ENCODE measurements at regions not wholly inside any gene's neighbourhood (a gene's known extent, or its start where the extent isn't known, plus 50 kb on each side); places are given as distances from the start of the nearest gene placed in this dataset.

DNA sequence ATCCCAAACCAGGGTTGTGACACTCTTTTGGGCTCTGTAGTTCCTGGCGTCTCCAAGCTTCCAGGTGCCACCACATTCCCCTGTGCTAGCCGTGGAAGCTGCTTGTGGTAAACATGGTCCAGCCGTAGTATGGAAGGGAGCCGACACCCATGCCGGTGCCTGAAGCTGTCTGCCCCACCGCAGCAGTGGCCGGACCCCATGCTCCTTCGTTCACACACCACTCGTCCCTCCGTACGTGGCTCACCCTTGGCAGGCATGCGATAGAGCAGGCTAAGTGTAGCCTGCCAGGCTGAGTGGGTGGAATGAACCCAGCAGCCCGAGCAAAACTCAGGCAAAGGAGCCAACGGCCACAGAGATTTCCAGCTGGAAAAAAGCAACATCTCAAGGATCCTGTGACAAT is 2030.4 kb downstream of the EFNA5 start:
- intact Hi-C loops (cut with micrococcal nuclease): no loop called here
- ATAC-seq (no peak), DNase-seq (no peak)
- Mint-ChIP-seq H3K4me1 (no peaks in the 10 kb centered on the region), H3K36me3 (no peaks in the 10 kb centered on the region), H3K4me3 (no peak overlapping the region), H3K27ac (no peak overlapping the region), H3K9me3 (peaks cover 7 to 15% of the 10 kb centered on the region in 2 donors), H3K27me3 (ENCODE audit: low read depth in 2 of 2) (no peaks in the 10 kb centered on the region)
- Histone ChIP-seq H3K4me3 (ENCODE audit: low read length) (no peak overlapping the region), H3K9me3 (ENCODE audit: control insufficient read depth, insufficient read depth, low read length) (peaks cover 11% of the 10 kb centered on the region), H3K4me1 (ENCODE audit: control insufficient read depth, insufficient read depth, low read length) (no peaks in the 10 kb centered on the region), H3K27ac (ENCODE audit: low read length) (no peak overlapping the region), H3K36me3 (ENCODE audit: control insufficient read depth, insufficient read depth, low read length) (no peaks in the 10 kb centered on the region), H3K27me3 (ENCODE audit: control insufficient read depth, insufficient read depth, low read length) (no peaks in the 10 kb centered on the region)
- TF ChIP-seq, protein P1, sequence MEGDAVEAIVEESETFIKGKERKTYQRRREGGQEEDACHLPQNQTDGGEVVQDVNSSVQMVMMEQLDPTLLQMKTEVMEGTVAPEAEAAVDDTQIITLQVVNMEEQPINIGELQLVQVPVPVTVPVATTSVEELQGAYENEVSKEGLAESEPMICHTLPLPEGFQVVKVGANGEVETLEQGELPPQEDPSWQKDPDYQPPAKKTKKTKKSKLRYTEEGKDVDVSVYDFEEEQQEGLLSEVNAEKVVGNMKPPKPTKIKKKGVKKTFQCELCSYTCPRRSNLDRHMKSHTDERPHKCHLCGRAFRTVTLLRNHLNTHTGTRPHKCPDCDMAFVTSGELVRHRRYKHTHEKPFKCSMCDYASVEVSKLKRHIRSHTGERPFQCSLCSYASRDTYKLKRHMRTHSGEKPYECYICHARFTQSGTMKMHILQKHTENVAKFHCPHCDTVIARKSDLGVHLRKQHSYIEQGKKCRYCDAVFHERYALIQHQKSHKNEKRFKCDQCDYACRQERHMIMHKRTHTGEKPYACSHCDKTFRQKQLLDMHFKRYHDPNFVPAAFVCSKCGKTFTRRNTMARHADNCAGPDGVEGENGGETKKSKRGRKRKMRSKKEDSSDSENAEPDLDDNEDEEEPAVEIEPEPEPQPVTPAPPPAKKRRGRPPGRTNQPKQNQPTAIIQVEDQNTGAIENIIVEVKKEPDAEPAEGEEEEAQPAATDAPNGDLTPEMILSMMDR (IDR thresholded peaks at IDR 0.05): no peak
- WGBS (ENCODE audit: insufficient coverage): 86% methylated on average over 14 of the region's 14 CpGs

DNA sequence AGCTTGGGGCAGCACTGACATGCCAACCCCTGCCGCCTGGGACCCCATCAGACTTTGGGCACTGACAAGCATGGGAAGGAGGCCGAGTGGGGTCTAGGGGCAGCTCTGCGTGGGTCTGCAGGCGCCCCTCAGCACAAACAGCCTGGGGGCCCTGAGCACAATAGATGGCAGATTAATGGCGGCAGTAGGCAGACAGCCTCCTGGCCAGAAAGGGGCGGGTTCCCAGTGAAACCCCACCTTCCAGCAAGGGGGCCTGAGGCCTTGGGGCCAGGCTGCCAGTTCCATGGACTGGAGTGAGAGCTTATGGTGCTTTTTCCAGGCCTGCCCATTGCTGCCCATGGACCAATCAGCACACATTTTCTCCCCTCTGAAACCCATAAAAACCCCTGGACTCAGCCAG is 2031.2 kb downstream of the EFNA5 start:
- no peaks in the 10 kb centered on the region for H3K4me1 ChIP-seq (ENCODE audit: control insufficient read depth, insufficient read depth, low read length)
- H3K4me3 ChIP-seq (ENCODE audit: low read length): no peak overlapping the region
- ATAC-seq: no peak
- WGBS (ENCODE audit: insufficient coverage): 88% methylated on average over 6 of the region's 6 CpGs
- peaks cover 11% of the 10 kb centered on the region for H3K9me3 ChIP-seq (ENCODE audit: control insufficient read depth, insufficient read depth, low read length)
- H3K4me3 Mint-ChIP-seq: no peak overlapping the region
- no peaks in the 10 kb centered on the region for H3K36me3 Mint-ChIP-seq
- H3K36me3 ChIP-seq (ENCODE audit: control insufficient read depth, insufficient read depth, low read length): no peaks in the 10 kb centered on the region
- H3K27ac Mint-ChIP-seq: no peak overlapping the region
- H3K4me1 Mint-ChIP-seq: no peaks in the 10 kb centered on the region
- intact Hi-C loops (cut with micrococcal nuclease): no loop called here
- peaks cover 5 to 13% of the 10 kb centered on the region in 2 donors for H3K9me3 Mint-ChIP-seq
- no peak for DNase-seq
- no peak overlapping the region for H3K27ac ChIP-seq (ENCODE audit: low read length)
- no peaks in the 10 kb centered on the region for H3K27me3 ChIP-seq (ENCODE audit: control insufficient read depth, insufficient read depth, low read length)
- H3K27me3 Mint-ChIP-seq (ENCODE audit: low read depth in 2 of 2): no peaks in the 10 kb centered on the region
- TF ChIP-seq, protein P1 (IDR thresholded peaks at IDR 0.05): no peak

- H3K27ac Mint-ChIP-seq: no peak overlapping the region
- DNase-seq: no peak
- H3K27me3 Mint-ChIP-seq (ENCODE audit: low read depth in 2 of 2): no peaks in the 10 kb centered on the region
- no peaks in the 10 kb centered on the region for H3K4me1 Mint-ChIP-seq
- Histone ChIP-seq H3K27ac (ENCODE audit: low read length) (no peak overlapping the region), H3K4me1 (ENCODE audit: control insufficient read depth, insufficient read depth, low read length) (no peaks in the 10 kb centered on the region), H3K9me3 (ENCODE audit: control insufficient read depth, insufficient read depth, low read length) (peaks cover 11% of the 10 kb centered on the region), H3K36me3 (ENCODE audit: control insufficient read depth, insufficient read depth, low read length) (no peaks in the 10 kb centered on the region), H3K4me3 (ENCODE audit: low read length) (no peak overlapping the region), H3K27me3 (ENCODE audit: control insufficient read depth, insufficient read depth, low read length) (no peaks in the 10 kb centered on the region)
- 88% methylated on average over 9 of the region's 9 CpGs for WGBS (ENCODE audit: insufficient coverage)
- no peak overlapping the region for H3K4me3 Mint-ChIP-seq
- intact Hi-C loops (cut with micrococcal nuclease): no loop called here
- ATAC-seq: no peak
- H3K36me3 Mint-ChIP-seq: no peaks in the 10 kb centered on the region
- TF ChIP-seq, protein P1 (IDR thresholded peaks at IDR 0.05): no peak
- peaks cover 4 to 8% of the 10 kb centered on the region in 2 donors for H3K9me3 Mint-ChIP-seq
Measured at GRCh38 chr5:105639068-105639467, 2031.7 kb downstream of the EFNA5 start.

DNA sequence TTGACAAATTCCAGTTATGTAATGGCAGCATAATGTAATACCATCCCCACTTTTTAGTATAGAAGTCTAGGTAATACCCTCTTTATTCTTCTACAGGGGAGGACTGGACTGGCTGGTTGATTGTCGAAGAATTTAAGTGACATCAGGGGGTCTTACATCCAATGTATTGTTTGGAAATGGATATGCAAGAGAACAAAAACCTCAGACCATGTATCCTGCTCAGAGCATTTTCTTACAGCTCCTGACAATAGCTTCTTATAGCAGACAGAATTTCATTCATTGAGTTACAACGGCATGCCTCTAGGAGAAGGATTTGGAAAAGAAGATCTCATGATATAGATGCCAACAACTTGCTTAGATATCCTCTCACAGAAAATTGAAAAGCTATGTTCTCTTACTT is 2032.3 kb downstream of the EFNA5 start:
- no peak overlapping the region for H3K4me3 Mint-ChIP-seq
- Histone ChIP-seq H3K27me3 (ENCODE audit: control insufficient read depth, insufficient read depth, low read length) (no peaks in the 10 kb centered on the region), H3K36me3 (ENCODE audit: control insufficient read depth, insufficient read depth, low read length) (no peaks in the 10 kb centered on the region), H3K4me1 (ENCODE audit: control insufficient read depth, insufficient read depth, low read length) (no peaks in the 10 kb centered on the region), H3K9me3 (ENCODE audit: control insufficient read depth, insufficient read depth, low read length) (peaks cover 11% of the 10 kb centered on the region), H3K27ac (ENCODE audit: low read length) (no peak overlapping the region), H3K4me3 (ENCODE audit: low read length) (no peak overlapping the region)
- no peaks in the 10 kb centered on the region for H3K36me3 Mint-ChIP-seq
- TF ChIP-seq, protein P1 (IDR thresholded peaks at IDR 0.05): no peak
- no peak for DNase-seq
- H3K4me1 Mint-ChIP-seq: no peaks in the 10 kb centered on the region
- intact Hi-C loops (cut with micrococcal nuclease): no loop called here
- ATAC-seq: no peak
- H3K27me3 Mint-ChIP-seq (ENCODE audit: low read depth in 2 of 2): no peaks in the 10 kb centered on the region
- H3K9me3 Mint-ChIP-seq: peaks cover 3 to 6% of the 10 kb centered on the region in 2 donors
- WGBS (ENCODE audit: insufficient coverage): no CpG with 5 or more reads among the region's 2 CpGs
- no peak overlapping the region for H3K27ac Mint-ChIP-seq

All from natural killer cell (primary cell).